HG02885 (cell line): ENCODE measurements at regions not wholly inside any gene's neighbourhood (a gene's known extent, or its start where the extent isn't known, plus 50 kb on each side); places are given as distances from the start of the nearest gene placed in this dataset.
"Not testable (repeated sequence)": the region's sequence is repeated elsewhere in the genome, so short reads cannot be mapped to it uniquely, and the experiment has no call there.

Source experiments
- ATAC-seq: cut with Tn5 transposase; IDR thresholded peaks from one replicate; pipeline ENCODE4 v1.9.1; 2021; ENCODE audit warnings: mild to moderate bottlenecking; ENCODE audit not compliant: unreplicated experiment, poor library complexity

DNA sequence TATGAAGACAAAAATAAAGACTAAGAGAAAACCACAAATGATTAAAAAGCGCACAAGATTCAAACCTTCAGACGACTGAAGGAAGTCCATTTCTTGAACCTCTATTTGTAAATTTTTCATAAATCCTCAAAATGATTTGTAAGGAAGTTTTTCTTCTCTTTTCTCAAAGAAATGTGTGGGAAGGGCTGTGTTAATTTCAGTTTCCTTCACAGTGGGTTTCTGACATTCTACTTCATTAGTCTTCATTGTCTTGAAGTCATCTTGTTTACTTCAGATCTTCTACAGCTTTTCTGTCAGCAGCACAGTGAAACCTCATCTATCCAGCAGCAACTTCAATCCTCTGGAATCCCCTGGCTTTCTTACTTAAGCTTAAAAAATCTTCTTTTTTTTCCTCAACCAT is 87.6 kb upstream of the MYLIP start:
- no peak for ATAC-seq

DNA sequence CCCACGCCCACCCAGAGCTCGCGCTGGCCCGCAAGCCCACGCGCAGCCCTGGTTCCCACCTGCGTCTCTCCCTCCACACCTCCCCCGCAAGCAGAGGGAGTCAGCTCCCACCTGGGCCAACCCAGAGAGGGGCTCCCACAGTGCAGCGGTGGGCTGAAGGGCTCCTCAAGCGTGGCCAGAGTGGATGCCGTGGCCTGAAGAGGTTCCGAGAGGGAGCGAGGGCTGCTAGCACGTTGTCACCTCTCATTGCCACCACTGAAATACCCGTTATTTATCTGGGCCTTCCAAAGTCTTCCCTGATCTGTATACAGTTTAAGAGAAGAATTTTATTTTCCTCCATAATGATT is 88.3 kb upstream of the MYLIP start:
- no peak for ATAC-seq

DNA sequence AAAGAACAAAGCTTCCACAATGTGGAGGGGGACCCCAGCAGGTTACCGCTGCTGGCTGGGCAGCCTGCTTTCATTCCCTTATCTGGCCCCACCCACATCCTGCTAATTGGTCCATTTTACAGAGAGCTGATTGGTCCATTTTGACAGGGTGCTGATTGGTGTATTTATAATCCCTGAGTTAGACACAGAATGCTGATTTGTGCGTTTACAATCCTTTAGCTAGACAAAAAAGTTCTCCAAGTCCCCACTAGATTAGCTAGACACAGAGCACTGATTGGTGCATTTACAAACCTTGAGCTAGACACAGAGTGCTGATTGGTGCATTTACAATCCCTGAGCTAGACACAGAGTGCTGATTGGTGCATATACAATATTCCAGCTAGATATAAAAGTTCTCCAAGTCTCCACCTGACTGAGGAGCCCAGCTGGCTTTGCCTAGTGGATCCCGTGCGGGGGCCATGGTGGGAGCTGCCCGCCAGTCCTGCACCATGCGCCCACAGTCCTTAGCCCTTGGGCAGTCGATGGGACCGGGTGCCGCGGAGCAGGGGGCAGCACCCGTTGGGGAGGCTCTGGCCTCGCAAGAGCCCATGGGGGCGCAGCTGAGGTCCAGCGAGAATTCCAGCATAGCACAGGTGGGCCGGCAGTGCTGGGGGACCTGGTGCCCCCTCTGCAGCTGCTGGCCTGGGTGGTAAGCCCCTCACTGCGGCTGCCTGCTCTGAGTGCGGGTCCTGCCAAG is 88.8 kb upstream of the MYLIP start:
- not testable (repeated sequence) for ATAC-seq

DNA sequence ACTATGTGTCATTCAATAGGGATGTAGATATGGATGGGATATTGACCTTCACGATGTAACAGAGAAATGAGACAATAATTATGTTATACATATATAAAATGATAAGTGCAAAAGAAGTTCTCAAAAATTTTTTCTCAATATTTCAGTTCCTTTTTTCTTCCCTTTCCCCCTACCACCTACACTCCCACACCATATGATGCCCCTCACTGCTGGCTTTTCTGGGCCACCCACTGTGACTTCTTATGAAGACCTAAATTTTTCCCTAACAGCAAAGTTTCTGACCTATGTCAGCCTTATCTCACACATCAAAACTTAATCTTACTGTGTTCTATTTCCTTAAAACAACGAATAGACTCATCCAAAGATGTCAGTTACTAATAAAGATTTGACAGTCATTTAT is 89.9 kb upstream of the MYLIP start:
- no peak for ATAC-seq

DNA sequence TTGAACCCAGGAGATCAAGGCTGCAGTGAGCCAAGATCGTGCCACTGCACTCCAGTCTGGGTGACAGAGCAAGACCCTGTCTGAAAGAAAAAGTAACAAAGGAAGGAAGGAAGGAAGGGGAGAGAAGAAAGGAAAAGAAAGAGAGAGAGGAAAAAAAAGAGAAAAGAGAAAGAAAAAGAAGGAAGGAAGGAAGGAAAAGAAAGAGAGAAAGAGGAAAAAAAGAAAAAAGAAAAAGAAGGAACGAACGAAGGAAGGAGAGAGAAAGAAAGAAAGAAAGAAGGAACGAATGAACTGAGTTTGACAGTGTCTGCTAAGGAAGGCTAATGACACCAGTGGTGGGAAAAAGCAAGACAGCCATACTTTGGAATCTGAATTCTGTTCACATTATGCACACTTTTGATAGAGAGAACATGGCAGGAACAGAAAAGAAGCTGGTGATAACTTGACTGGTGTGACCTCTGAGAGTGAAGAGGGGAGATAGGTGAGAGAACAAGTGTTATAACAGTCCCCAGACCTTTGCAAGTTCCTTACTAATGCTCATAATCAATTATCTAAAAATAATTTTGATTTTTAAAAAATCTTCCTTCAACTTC is 93.3 kb upstream of the MYLIP start:
- ATAC-seq, result no peak

DNA sequence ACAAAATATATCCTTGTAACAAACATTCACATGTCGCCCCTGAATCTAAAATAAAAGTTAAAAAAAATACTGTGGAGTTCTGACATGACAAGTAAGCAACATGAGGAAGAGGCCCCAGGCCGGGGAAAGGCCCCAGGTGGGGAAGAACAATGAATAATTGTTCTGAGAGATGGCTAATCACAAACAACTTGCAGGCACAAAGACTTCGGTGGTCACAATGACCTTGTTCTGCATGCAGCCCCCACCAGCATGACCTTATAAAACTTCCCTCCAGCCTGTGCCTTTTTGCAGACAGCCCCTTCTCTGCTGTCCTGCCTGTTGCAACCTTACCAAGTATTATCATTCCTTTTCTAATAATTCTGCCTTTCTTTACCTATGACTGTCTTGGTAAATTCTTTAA is 95.7 kb upstream of the MYLIP start:
- ATAC-seq, result no peak

DNA sequence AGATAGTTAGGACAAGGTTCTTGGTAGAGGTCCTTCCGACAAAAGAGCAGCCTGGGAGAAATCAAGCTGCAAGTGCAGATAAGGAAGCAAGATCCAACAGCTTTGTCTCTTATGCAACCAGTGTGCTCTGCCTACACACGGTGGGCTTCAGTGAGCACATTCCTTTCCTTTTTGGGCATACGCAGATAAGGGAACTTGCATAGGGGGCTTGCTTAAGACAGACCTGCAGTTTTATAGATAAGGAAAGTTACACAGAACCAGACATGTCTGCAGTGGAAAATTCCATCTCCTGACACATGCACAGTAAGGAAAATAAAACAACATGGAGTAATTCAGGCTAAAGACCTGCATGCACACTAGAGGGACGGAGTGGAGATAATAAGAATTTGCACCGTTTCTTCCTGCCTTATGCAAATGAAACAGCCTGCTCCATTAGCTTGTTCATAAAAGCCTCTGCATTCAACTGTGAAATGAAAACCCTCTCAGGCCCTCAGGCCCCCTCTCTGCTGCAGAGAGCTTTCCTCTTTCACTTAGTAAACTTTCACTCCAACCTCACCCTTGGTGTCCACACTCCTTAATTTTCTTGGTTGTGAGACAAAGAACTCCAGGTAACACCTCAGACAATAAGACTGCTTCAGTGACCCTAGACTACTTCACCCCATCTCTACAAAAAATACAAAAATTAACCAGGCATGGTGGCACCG is 97.5 kb upstream of the MYLIP start:
- no peak for ATAC-seq

DNA sequence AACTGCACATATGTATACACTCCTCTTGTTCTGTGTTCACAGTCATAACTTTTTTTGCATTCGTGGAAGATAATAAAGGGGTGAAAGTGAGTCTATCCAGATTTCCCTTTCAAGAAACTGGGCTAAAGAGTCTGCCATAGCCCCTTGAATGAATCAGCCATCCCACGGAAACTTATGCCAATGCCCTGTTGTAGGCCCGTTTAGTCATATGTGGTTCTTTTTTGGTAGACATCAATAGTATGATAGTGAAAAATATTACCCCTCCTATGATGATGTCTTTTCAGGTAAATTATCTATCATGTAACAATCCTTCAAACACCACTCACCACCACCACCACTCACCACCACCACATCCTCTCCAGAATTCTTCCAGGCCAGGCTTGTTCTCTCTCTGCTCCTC is 99.9 kb upstream of the MYLIP start:
- ATAC-seq, result no peak

DNA sequence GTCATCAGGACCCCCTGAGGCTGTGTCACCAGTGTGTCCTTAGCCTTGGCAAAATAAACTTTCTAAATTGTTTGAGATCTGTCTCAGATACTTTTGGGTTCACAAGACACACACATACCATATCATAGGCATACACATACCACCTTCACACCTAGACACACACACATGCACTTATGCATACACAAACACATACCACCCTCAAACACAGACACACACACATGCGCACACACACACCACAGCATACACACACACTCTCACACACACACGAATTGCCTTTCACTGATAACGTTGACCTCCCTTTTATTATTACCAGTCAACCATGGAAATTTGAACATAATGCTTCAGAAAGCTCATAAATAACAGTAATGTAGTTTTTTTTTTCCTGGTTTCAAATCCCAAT is 108.6 kb upstream of the MYLIP start:
- no peak for ATAC-seq

DNA sequence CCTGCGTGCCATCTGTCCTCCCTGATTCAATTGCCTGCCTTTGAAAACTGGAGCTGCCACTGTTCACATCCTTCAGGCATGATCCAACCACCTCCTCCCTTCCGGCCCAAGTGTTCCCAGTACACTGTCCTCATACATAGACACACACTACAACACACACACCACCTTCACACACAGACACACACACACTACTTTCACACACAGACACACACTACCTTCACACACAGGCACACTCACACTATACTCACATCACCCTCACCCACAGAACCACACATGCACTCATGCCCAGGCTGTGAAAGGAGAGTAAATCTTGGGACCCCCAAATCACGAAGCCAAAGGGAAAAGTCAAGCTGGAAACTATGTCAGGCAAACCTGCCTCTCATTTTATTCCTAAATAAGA is 109.4 kb upstream of the MYLIP start:
- ATAC-seq, result no peak

DNA sequence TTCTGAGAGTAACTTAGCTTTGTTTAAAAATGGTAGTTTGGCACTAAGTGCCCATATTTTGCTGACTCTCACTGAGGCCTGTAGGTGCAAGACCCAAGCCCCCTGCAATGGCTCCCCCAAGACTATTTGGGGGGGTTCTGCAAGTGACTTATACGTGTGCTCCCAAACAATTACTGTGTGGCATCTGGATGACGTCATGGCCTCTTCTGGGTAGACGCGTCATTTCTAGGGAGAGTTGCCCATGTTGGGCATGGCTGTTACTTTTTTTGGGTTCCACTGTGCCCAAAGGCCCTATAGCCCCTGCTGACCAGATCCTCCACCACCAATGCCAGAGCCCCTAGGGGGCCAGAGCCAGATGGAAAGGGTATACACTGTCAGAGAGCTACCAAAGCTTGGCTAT is 110.3 kb upstream of the MYLIP start:
- ATAC-seq, result no peak

DNA sequence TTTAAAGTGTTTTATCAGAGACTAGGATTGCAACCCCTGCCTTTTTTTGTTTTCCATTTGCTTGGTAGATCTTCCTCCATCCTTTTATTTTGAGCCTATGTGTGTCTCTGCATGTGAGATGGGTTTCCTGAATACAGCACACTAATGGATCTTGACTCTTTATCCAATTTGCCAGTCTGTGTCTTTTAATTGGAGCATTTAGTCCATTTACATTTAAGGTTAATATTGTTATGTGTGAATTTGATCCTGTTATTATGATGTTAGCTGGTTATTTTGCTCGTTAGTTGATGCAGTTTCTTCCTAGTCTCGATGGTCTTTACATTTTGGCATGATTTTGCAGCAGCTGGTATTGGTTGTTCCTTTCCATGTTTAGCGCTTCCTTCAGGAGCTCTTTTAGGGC is 114.6 kb upstream of the MYLIP start:
- not testable (repeated sequence) for ATAC-seq

DNA sequence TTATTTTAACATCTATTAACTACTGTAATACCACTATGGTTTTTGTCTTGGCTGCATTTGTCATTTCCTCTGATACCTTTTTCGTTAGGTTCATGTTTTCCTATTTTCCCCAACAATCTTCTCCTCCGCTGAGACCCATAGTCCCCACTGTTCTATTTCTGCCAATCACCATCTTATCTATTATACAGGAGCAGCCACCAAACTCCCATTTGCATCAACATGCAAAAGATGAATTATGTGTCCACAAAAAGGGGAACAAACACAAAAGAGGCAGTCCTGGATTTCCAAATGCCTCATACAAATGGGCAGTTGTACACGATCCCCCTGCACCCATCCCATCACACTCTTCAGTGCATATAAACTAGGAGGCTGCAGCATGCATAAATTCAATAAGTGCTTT is 121.7 kb upstream of the MYLIP start:
- ATAC-seq, result no peak

DNA sequence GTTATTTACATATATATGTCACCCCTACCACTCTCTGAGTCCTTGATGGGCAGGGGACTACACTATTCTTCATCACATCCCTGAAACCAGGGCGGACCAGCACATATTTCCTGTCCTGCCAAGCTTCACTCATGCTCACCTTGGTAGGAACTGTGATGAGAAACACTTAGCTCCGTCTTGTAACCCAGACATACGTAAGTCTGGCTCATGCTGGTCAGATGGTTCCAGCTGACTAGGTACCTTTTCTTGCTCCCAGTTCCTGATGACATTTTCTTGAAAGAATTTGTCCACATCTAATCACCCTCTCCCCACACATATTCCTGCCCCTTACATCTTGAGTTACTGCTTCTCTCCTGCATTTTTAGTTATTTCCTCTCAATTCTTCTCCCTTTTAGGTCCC is 122.2 kb upstream of the MYLIP start:
- no peak for ATAC-seq

DNA sequence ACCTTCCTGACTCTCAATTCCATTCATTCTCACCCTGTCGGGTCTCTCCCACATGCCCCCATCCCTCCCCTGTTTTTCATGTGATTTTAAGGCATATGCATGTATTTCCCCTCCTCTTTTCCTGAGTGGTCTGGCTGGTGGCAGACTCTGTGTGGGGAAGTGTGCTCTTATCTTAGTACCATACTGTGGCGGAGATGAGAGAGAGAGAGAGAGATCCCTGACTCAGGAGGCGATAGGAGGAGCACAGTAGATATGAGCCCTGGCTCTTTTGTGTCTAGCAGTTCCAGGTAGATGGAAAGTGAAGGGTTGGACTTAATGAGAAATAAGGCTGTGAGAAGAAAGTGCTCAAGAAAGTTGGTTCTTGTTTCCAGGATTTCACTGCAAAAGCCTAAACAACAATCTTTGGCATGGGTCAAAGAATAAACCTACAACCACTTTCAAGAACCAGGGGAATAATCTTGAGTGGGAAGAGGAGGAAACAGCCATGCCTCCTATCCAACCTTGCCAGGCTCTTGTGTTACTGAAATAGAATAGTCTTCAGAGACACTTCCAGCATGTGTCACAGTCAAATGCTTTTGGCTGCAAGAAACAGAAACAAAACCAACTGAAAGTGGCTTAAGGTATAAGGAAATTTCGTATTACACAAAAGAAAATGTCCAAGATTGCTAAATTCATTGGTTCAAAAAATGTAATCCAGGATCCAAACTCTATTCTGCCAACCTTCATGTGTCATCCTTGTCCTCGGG is 123.8 kb upstream of the MYLIP start:
- no peak for ATAC-seq

DNA sequence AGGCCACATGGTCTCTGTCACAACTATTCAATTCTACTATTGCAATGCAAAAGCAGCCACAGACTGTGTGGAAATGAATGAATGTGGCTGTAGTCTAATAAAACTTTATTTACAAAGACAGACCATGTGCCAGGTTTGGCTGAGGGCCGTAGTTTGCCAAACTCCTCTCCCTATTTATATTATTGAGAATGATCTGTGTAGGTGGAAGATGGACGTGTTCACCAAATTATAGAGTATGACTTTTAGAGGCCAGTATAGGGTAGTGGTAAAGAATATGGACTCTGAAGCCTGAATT is 125.7 kb upstream of the MYLIP start:
- ATAC-seq, result no peak

DNA sequence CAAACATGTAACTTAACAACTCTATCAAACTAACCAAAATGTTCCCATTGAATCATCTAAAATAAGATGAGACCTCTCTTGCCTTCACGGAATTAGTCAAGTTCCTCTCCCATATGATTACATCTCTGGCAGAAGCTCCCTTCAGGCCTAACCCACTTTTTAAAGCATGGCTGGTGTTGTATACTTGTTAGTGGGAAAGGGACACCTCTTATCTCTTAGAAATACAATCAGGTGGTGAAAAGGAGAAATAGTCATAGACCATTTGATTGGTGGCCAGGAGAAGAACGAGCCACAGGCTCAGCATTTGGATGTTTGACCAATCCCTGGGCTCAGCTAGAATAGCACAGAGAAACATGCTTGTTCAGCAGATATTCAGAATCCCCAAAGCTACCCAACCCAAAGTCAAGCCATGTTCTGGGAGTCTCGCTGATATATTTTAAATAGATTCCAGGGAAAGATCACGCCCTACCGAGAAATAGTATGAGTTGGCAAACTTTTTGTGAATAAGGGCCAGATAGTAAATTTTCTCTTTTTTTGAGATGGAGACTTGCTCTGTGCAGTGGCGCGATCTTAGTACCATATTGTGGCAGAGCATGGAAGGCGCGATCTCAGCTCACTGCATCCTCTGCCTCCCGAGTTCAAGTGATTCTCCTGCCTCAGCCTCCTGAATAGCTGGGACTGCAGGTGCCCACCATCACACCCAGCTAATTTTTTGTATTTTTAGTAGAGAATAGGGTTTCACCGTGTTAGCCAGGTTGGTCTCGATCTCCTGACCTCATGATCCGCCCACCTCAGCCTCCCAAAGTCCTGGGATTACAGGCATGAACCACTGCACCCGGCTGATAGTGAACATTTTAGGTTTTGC is 126.3 kb upstream of the MYLIP start:
- ATAC-seq, result no peak

DNA sequence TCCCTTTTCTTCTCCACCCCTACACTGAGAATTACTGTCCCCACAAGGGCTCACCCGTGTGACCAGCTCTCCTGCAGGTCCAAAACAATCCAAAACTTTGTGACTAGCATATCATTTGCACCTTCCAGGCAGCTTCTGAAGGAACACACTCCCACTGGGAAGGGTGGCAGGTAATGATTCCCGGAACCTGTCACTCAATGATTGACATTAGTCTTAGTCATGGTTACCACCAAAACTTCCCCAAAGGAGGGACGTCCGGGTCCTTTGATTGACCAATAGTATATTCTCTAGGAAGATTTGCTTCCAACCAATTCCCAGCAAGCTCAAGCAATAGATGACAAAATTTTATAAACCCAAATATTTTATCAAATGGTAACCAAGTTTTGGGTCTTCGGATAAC is 127.7 kb upstream of the MYLIP start:
- ATAC-seq, result no peak

DNA sequence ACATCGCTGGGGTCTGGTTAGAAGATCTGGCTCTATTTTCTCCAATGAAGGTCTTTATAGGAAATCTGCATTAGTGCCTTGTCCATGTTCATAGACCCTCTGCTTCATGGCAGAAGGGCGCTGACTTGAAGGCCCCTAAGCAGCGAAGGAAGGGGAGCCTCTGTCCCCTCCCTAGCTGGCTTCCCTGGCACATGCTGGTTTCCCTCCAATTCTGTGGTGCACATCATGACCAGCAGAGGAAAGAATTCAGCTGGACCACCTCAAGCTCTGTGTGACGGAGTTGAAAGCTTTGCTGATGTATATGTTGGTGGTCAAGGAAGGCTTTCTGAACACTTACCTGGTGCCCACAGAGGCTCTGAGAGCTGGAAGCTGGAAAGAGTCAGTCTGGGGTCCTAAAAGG is 129.7 kb upstream of the MYLIP start:
- ATAC-seq, result no peak

DNA sequence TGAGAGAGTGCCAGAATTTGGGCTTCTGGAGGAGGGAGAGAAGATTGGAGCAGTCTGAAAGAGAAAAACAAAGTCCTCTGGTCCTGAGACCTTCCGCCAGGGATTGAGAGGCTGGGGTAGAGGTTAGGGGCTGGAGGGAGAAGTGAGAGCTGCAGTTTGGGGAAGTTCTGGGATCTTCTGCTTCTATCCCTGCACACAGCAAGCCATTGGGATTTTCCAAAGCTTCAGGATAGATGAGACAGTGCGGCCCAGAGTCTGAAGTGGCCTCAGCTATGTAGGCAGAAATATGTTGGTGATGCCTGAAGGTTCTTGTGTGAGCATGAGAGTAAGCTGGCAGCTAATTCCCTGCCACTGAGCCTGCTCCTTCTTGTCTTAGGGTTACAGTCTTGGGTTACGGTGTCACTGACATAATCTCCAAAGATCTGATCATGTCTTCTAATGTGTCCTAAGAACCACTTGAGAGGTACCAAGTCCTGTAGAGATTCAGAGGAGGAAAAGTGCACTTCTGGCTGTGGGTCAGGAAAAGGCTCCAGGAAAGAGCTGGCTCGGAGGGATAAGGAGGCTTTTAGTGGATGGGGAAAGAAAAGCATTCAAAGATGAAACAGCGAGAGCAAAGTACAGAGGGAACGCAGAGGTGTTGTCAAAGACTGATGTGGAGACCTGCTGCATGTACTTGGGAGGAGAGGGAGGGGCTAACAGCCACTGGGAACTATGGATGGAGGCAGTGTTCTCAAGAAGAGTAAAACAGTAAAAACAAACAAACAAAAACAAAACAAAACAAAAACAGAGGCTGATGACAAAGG is 131.1 kb upstream of the MYLIP start:
- ATAC-seq, result no peak
